H9 (cell line): ENCODE measurements at regions not wholly inside any gene's neighbourhood (a gene's known extent, or its start where the extent isn't known, plus 50 kb on each side); places are given as distances from the start of the nearest gene placed in this dataset.
A peak's percentile ranks its signal among the peaks of the same experiment; 100 is the strongest.

Experiments used
- DNase-seq: peaks from one replicate; pipeline ENCODE4 v3.0.0-alpha.2; 2017
- H2AFZ ChIP-seq: one replicate; pipeline ENCODE4 v1.6.1; 2013; ENCODE audit warnings: mild to moderate bottlenecking, low read length, control low read depth, moderate library complexity
- H2AK5ac ChIP-seq: 2 replicates; pipeline ENCODE4 v1.6.1; 2013; ENCODE audit warnings: low read length, control low read depth, mixed read lengths; ENCODE audit not compliant: insufficient read length
- H2BK120ac ChIP-seq: one replicate; pipeline ENCODE4 v1.6.1; 2013; ENCODE audit warnings: low read depth, mild to moderate bottlenecking, low read length, control low read depth, inconsistent platforms; ENCODE audit not compliant: poor library complexity, severe bottlenecking
- H2BK12ac ChIP-seq: 2 replicates; pipeline ENCODE4 v1.6.1; 2013; ENCODE audit warnings: low read length, control low read depth, mixed read lengths, low read depth; ENCODE audit not compliant: insufficient read length
- H2BK15ac ChIP-seq: 2 replicates; pipeline ENCODE4 v1.6.1; 2013; ENCODE audit warnings: low read depth, low read length, control low read depth
- H2BK20ac ChIP-seq: one replicate; pipeline ENCODE4 v1.6.1; 2013; ENCODE audit warnings: low read depth, mild to moderate bottlenecking, low read length, control low read depth, inconsistent platforms; ENCODE audit not compliant: poor library complexity, severe bottlenecking
- H2BK5ac ChIP-seq: 2 replicates; pipeline ENCODE4 v1.6.1; 2013; ENCODE audit warnings: low read length, control low read depth, mixed read lengths; ENCODE audit not compliant: insufficient read length
- H3K14ac ChIP-seq: 2 replicates; pipeline ENCODE4 v1.6.1; 2013; ENCODE audit warnings: low read length, control low read depth; ENCODE audit not compliant: insufficient read depth
- H3K18ac ChIP-seq: 2 replicates; pipeline ENCODE4 v1.6.1; 2013; ENCODE audit warnings: low read depth, mild to moderate bottlenecking, mixed read lengths, low read length, control low read depth; ENCODE audit not compliant: insufficient read length
- H3K23ac ChIP-seq: 2 replicates; pipeline ENCODE4 v1.6.1; 2013; ENCODE audit warnings: low read length, control low read depth, mixed read lengths, low read depth; ENCODE audit not compliant: insufficient read length
- H3K23me2 ChIP-seq: 2 replicates; pipeline ENCODE4 v1.6.1; 2013; ENCODE audit warnings: low read depth, mild to moderate bottlenecking, mixed read lengths, low read length, control low read depth; ENCODE audit not compliant: insufficient read length, poor library complexity, severe bottlenecking
- H3K27ac ChIP-seq: 2 replicates; pipeline ENCODE4 v1.5.1; 2013; ENCODE audit warnings: low read length, control low read depth, mixed read lengths, low read depth; ENCODE audit not compliant: insufficient read length
- H3K27me3 ChIP-seq: 2 replicates; pipeline ENCODE4 v1.6.1; 2013; ENCODE audit warnings: low read length, control low read depth, inconsistent platforms; ENCODE audit not compliant: insufficient read depth
- H3K4ac ChIP-seq: 2 replicates; pipeline ENCODE4 v1.6.1; 2013; ENCODE audit warnings: low read depth, mild to moderate bottlenecking, control low read depth, inconsistent platforms, low read length, moderate library complexity
- H3K4me1 ChIP-seq: 2 replicates; pipeline ENCODE4 v1.6.1; 2013; ENCODE audit warnings: low read length, control low read depth, inconsistent platforms; ENCODE audit not compliant: insufficient read depth
- H3K4me2 ChIP-seq: 2 replicates; pipeline ENCODE4 v1.6.1; 2013; ENCODE audit warnings: low read length, control low read depth, mixed read lengths; ENCODE audit not compliant: insufficient read length, insufficient read depth
- H3K56ac ChIP-seq: 2 replicates; pipeline ENCODE4 v1.6.1; 2013; ENCODE audit warnings: low read depth, mild to moderate bottlenecking, mixed read lengths, low read length, control low read depth; ENCODE audit not compliant: insufficient read length
- H3K79me1 ChIP-seq: 2 replicates; pipeline ENCODE4 v1.6.1; 2013; ENCODE audit warnings: low read depth, mild to moderate bottlenecking, moderate library complexity, low read length, control low read depth, inconsistent platforms; ENCODE audit not compliant: insufficient read depth, poor library complexity, severe bottlenecking
- H3K79me2 ChIP-seq: 2 replicates; pipeline ENCODE4 v1.6.1; 2013; ENCODE audit warnings: low read length, control low read depth, inconsistent platforms; ENCODE audit not compliant: insufficient read depth
- H3K9ac ChIP-seq: 2 replicates; pipeline ENCODE4 v1.6.1; 2013; ENCODE audit warnings: low read length, control low read depth, mixed read lengths; ENCODE audit not compliant: insufficient read length; ENCODE audit errors: extremely low read depth
- H3K9me3 ChIP-seq: one replicate; pipeline ENCODE4 v1.6.1; 2013; ENCODE audit warnings: low read depth, low read length, inconsistent platforms; ENCODE audit not compliant: control insufficient read depth
- H3T11ph ChIP-seq: one replicate; pipeline ENCODE4 v1.6.1; 2013; ENCODE audit warnings: mild to moderate bottlenecking, low read length, control low read depth, inconsistent platforms
- H4K20me1 ChIP-seq: one replicate; pipeline ENCODE4 v1.6.1; 2013; ENCODE audit not compliant: control insufficient read depth, insufficient read length, insufficient read depth
- H4K5ac ChIP-seq: 2 replicates; pipeline ENCODE4 v1.6.1; 2013; ENCODE audit warnings: low read depth, mild to moderate bottlenecking, mixed read lengths, low read length, control low read depth; ENCODE audit not compliant: insufficient read length
- H4K8ac ChIP-seq: replicated peaks from 2 replicates; pipeline ENCODE4 v1.6.1; 2013; ENCODE audit warnings: low read length, control low read depth, mixed read lengths, low read depth; ENCODE audit not compliant: insufficient read length
- H4K91ac ChIP-seq: 2 replicates; pipeline ENCODE4 v1.6.1; 2013; ENCODE audit warnings: low read depth, mild to moderate bottlenecking, moderate library complexity, mixed read lengths, low read length, control low read depth; ENCODE audit not compliant: insufficient read length
- H3K27ac Mint-ChIP-seq, 3 experiments: 2 replicates in 2 of 3; 3 replicates in 1 of 3; pipeline ENCODE4 v1.8.0; 2020 to 2021; ENCODE audit warnings: mixed read lengths in 3 of 3, mild to moderate bottlenecking in 1 of 3, moderate library complexity in 1 of 3
- H3K27me3 Mint-ChIP-seq: 2 replicates; pipeline ENCODE4 v1.8.0; 2021; ENCODE audit warnings: low read depth, mild to moderate bottlenecking, moderate library complexity, mixed read lengths
- H3K36me3 Mint-ChIP-seq, 3 experiments: 2 replicates in 2 of 3; 3 replicates in 1 of 3; pipeline ENCODE4 v1.8.0; 2020 to 2021; ENCODE audit warnings: low read depth in 3 of 3, mixed read lengths in 3 of 3; ENCODE audit not compliant: insufficient read depth in 1 of 3
- H3K4me1 Mint-ChIP-seq, 2 experiments: 2 replicates each; pipeline ENCODE4 v1.8.0; 2020; ENCODE audit warnings: mixed read lengths in 2 of 2
- H3K4me3 Mint-ChIP-seq, 2 experiments: 2 replicates in 1 of 2; 3 replicates in 1 of 2; pipeline ENCODE4 v1.8.0; 2020 to 2021; ENCODE audit warnings: mild to moderate bottlenecking in 2 of 2, mixed read lengths in 2 of 2, moderate library complexity in 1 of 2
- H3K9me3 Mint-ChIP-seq, 2 experiments: 2 replicates in 1 of 2; 3 replicates in 1 of 2; pipeline ENCODE4 v1.8.0; 2020; ENCODE audit warnings: mild to moderate bottlenecking in 2 of 2, mixed read lengths in 2 of 2, moderate library complexity in 1 of 2
- TF ChIP-seq, protein P1 (sequence below): fragments of 200-600 bp; sonication (generic); conservative IDR thresholded peaks from 3 replicates; pipeline ENCODE4 v1.8.0; 2021; ENCODE audit warnings: antibody characterized with exemption, mild to moderate bottlenecking

GRCh38 chr18:43760010-43760409 is 482.7 kb upstream of the SYT4 start:
- Histone ChIP-seq H4K20me1 (no peaks in the 10 kb centered on the region), H2BK120ac (no peak overlapping the region), H3K27ac (peak overlapping the region; percentile 66), H3K79me2 (no peaks in the 10 kb centered on the region), H2BK5ac (no peak overlapping the region), H2BK20ac (no peak overlapping the region), H3K18ac (no peak overlapping the region), H3K79me1 (no peaks in the 10 kb centered on the region), H3K23ac (no peak overlapping the region), H3K4me2 (no peak overlapping the region), H2BK15ac (no peak overlapping the region), H3T11ph (no peak overlapping the region), H3K9me3 (no peaks in the 10 kb centered on the region), H4K91ac (no peak overlapping the region), H2AFZ (no peak overlapping the region), H3K4ac (no peak overlapping the region), H3K4me1 (no peaks in the 10 kb centered on the region), H2AK5ac (no peak overlapping the region), H2BK12ac (no peak overlapping the region), H3K23me2 (no peaks in the 10 kb centered on the region), H3K56ac (no peak overlapping the region), H4K5ac (no peak overlapping the region), H3K9ac (no peak overlapping the region), H3K14ac (no peak overlapping the region), H4K8ac (no peak overlapping the region), H3K27me3 (no peaks in the 10 kb centered on the region)
- Mint-ChIP-seq H3K27me3 (peaks cover 39% of the 10 kb centered on the region), H3K36me3 (peaks cover 2 to 5% (median 3%) of the 10 kb centered on the region in 3 experiments; a peak in 6 of 7 replicates), H3K4me3 (peak overlapping the region in 1 of 2 experiments; percentile 52; a peak in 2 of 5 replicates), H3K27ac (peak overlapping the region in 2 of 3 experiments; percentile 16 to 53; a peak in 2 of 7 replicates), H3K4me1 (peaks cover 25 to 33% of the 10 kb centered on the region in 2 experiments), H3K9me3 (peaks cover 3 to 4% of the 10 kb centered on the region in 2 experiments; a peak in 4 of 5 replicates)
- no peak for DNase-seq
- TF ChIP-seq, protein P1, sequence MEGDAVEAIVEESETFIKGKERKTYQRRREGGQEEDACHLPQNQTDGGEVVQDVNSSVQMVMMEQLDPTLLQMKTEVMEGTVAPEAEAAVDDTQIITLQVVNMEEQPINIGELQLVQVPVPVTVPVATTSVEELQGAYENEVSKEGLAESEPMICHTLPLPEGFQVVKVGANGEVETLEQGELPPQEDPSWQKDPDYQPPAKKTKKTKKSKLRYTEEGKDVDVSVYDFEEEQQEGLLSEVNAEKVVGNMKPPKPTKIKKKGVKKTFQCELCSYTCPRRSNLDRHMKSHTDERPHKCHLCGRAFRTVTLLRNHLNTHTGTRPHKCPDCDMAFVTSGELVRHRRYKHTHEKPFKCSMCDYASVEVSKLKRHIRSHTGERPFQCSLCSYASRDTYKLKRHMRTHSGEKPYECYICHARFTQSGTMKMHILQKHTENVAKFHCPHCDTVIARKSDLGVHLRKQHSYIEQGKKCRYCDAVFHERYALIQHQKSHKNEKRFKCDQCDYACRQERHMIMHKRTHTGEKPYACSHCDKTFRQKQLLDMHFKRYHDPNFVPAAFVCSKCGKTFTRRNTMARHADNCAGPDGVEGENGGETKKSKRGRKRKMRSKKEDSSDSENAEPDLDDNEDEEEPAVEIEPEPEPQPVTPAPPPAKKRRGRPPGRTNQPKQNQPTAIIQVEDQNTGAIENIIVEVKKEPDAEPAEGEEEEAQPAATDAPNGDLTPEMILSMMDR, result no peak
